Left ventricle myocardium inferior (tissue), 1 donor: ENCODE measurements at regions not wholly inside any gene's neighbourhood (a gene's known extent, or its start where the extent isn't known, plus 50 kb on each side); places are given as distances from the start of the nearest gene placed in this dataset.

Experiments
- DNase-seq: peaks from one replicate; pipeline ENCODE4 v3.0.0-alpha.2; 2020
- H3K27ac ChIP-seq: fragments of 200-600 bp; replicated peaks from 2 replicates; pipeline ENCODE4 v1.8.0; 2021
- H3K27me3 ChIP-seq: fragments of 200-600 bp; 2 replicates; pipeline ENCODE4 v1.8.0; 2021; ENCODE audit warnings: low read depth
- H3K36me3 ChIP-seq: fragments of 200-600 bp; 2 replicates; pipeline ENCODE4 v1.8.0; 2021
- H3K4me1 ChIP-seq: fragments of 200-600 bp; 2 replicates; pipeline ENCODE4 v1.8.0; 2021
- H3K4me3 ChIP-seq: fragments of 200-600 bp; 2 replicates; pipeline ENCODE4 v1.8.0; 2021; ENCODE audit warnings: mild to moderate bottlenecking, moderate library complexity
- H3K9me3 ChIP-seq: fragments of 200-600 bp; replicated peaks from 2 replicates; pipeline ENCODE4 v1.8.0; 2021
- intact Hi-C: fragments of 100-400 bp; cut with micrococcal nuclease; formaldehyde crosslinking; loops from one replicate; pipeline ENCODE4 v1.11.0; 2022
- TF ChIP-seq, protein P1 (sequence below): fragments of 200-600 bp; IDR thresholded peaks from 2 replicates; pipeline ENCODE4 v1.8.0; 2021; ENCODE audit warnings: antibody characterized with exemption, mild to moderate bottlenecking, borderline replicate concordance
- donor health status: DM: no; HTN: yes; CAD: no; lungs with severe emphysema.

DNA sequence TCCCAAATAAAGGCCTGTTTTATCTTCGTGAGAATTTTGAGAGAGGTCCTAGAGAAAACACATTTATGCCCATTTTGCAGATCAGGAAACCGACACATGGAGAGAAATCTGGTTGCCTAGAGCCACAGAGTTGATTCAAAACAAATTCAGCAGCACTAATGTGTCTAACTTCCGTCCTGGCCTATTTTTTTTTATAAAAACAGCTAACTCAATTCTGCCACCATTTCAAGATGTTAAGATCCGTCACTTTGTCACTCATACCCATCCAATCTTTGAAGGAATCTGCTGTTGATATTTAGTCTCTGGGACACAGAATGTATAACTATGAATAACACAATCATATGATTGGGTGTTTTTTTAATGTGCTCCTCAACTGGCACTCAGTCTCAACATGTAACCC lies 611.1 kb upstream of the ARID1B start:
- H3K4me1 ChIP-seq: peaks cover 15% of the 10 kb centered on the region
- TF ChIP-seq, protein P1, sequence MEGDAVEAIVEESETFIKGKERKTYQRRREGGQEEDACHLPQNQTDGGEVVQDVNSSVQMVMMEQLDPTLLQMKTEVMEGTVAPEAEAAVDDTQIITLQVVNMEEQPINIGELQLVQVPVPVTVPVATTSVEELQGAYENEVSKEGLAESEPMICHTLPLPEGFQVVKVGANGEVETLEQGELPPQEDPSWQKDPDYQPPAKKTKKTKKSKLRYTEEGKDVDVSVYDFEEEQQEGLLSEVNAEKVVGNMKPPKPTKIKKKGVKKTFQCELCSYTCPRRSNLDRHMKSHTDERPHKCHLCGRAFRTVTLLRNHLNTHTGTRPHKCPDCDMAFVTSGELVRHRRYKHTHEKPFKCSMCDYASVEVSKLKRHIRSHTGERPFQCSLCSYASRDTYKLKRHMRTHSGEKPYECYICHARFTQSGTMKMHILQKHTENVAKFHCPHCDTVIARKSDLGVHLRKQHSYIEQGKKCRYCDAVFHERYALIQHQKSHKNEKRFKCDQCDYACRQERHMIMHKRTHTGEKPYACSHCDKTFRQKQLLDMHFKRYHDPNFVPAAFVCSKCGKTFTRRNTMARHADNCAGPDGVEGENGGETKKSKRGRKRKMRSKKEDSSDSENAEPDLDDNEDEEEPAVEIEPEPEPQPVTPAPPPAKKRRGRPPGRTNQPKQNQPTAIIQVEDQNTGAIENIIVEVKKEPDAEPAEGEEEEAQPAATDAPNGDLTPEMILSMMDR: no peak
- H3K27ac ChIP-seq: peak overlapping the region; percentile 74

DNA sequence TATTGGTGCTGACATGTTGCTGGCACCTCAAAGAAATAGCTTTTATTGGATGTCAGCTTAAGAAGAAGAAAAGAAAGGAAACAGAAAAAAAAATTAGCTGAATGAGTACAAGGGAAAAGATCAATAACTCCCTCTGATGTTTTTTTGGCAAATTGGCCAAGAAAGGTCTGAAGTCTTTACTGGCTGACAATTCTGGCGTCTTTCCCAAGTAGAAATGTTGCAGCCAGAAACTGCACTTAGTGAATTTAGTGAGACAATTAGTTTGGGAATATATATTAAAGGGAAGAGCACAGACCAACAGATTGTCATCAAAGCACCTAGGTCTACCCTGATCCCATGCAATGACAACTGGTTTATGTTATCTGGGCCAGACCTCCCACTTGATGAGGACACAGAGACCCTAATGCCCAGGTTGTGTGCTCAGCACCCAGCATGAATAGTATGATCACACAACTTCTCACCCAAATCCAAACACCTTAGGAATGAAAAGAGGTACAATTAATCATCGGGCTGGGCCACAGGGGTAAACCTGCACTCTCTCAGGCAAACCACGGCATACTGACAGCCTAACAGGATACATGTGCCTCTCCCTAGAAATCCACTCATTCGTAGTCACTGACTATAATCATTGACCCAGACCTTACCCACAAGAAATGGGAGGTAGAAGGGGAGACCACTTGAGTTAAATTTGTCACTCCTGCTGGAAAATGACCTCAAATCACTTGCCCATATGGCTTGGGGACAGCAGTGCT lies 612.3 kb upstream of the ARID1B start:
- no peak overlapping the region for H3K27ac ChIP-seq

More for the DNA sequence above, 611.1 kb upstream of the ARID1B start:
- intact Hi-C loops: no loop called here
- Histone ChIP-seq H3K36me3 (no peaks in the 10 kb centered on the region), H3K4me3 (no peak overlapping the region), H3K9me3 (no peaks in the 10 kb centered on the region), H3K27me3 (no peaks in the 10 kb centered on the region)
- DNase-seq: no peak

DNA sequence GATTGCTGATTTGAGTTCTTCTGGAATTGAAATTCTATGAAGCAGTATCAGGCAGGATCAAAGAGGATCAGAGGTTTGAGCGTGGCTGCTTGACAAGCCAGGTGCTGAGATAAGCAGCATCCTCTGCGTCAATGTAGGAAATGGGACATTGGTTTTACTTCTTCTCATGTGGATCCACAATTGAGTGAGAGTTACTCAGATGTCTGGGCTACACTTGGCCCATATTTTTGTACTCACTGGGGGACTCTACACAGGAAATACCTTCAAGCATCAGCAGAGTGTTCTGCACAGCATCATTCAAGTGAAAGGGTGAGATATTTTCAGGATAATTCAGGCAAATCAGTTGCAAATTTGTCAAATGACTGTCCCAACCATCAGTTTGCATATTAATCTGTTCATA lies 613.9 kb upstream of the ARID1B start:
- no peak for DNase-seq
- TF ChIP-seq, protein P1: no peak
- no peak overlapping the region for H3K27ac ChIP-seq
- H3K27me3 ChIP-seq: no peaks in the 10 kb centered on the region
- H3K9me3 ChIP-seq: no peaks in the 10 kb centered on the region
- H3K4me1 ChIP-seq: peaks cover 15% of the 10 kb centered on the region
- no peaks in the 10 kb centered on the region for H3K36me3 ChIP-seq
- intact Hi-C loops: no loop called here
- no peak overlapping the region for H3K4me3 ChIP-seq

More for the DNA sequence above, 612.3 kb upstream of the ARID1B start:
- no peak for DNase-seq
- H3K36me3 ChIP-seq: no peaks in the 10 kb centered on the region
- no peak overlapping the region for H3K4me3 ChIP-seq
- no peaks in the 10 kb centered on the region for H3K9me3 ChIP-seq
- H3K27me3 ChIP-seq: no peaks in the 10 kb centered on the region
- intact Hi-C loops: no loop called here
- H3K4me1 ChIP-seq: peaks cover 15% of the 10 kb centered on the region
- TF ChIP-seq, protein P1: no peak

DNA sequence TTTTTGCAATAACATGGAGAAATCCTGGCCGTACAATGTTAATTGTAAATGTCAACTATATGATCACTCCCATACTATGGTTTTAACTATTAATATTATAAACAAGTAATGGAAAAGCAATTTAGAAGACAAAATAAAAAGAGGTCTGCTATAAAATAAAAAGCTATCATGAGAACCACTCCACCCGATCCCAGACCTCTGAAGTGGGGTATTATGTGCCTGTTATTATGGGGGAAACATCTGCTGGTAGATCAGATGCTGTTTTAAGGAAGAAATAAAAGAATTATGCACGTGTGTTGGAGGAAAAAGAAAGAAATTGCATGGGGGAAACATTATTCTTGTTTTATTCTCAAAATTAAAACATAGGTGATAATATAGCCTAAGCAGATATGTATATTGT lies 615.7 kb upstream of the ARID1B start:
- DNase-seq: no peak
- peaks cover 2% of the 10 kb centered on the region for H3K4me1 ChIP-seq
- intact Hi-C loops: no loop called here
- TF ChIP-seq, protein P1: no peak
- H3K4me3 ChIP-seq: no peak overlapping the region
- H3K27ac ChIP-seq: no peak overlapping the region
- no peaks in the 10 kb centered on the region for H3K36me3 ChIP-seq
- no peaks in the 10 kb centered on the region for H3K9me3 ChIP-seq
- H3K27me3 ChIP-seq: no peaks in the 10 kb centered on the region

DNA sequence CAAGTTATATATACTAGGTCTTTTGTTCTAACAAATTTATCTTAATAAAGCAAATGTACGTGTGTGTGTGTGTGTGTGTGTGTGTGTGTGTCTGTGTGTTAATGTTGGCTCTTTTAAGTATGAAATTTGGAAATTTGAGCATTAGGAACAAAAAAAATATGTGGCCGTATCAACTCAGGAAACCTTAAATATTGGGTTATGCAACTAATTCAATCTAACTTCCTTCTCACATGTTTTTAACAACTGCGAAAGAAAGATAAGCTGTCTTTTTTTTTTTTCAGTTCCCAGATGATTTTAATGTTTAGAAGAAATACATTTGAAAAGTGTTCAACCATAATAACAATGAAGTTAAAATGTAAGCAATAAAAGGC lies 616.4 kb upstream of the ARID1B start:
- Histone ChIP-seq H3K9me3 (no peaks in the 10 kb centered on the region), H3K4me1 (no peaks in the 10 kb centered on the region), H3K27me3 (no peaks in the 10 kb centered on the region), H3K27ac (no peak overlapping the region), H3K36me3 (no peaks in the 10 kb centered on the region), H3K4me3 (no peak overlapping the region)
- TF ChIP-seq, protein P1: no peak
- DNase-seq: no peak
- intact Hi-C loops: no loop called here
